Calu3 (cell line): ENCODE measurements at regions not wholly inside any gene's neighbourhood (a gene's known extent, or its start where the extent isn't known, plus 50 kb on each side); places are given as distances from the start of the nearest gene placed in this dataset.

ENCODE experiments used
- BruUV-seq: library from RNA; stranded (reverse); fragments of 400-500 nt; replicated peaks from 2 replicates; lab custom pipeline; 2021; lab: Mats Ljungman, UMichigan
- CTCF ChIA-PET: fragments of 300-600 bp; sonication (Branson Sonifier 250); formaldehyde crosslinking; loops from one replicate; lab custom pipeline; 2022; ENCODE audit warnings: antibody characterized with exemption; lab: Charles Lee
- DNase-seq: peaks from one replicate; pipeline ENCODE4 v3.0.0; 2022
- H3K27ac Mint-ChIP-seq: one replicate; pipeline ENCODE4 v1.8.0; 2022; ENCODE audit warnings: mixed read lengths; ENCODE audit not compliant: unreplicated experiment
- H3K27me3 Mint-ChIP-seq: one replicate; pipeline ENCODE4 v1.8.0; 2022; ENCODE audit warnings: mixed read lengths; ENCODE audit not compliant: unreplicated experiment
- H3K36me3 Mint-ChIP-seq: one replicate; pipeline ENCODE4 v1.8.0; 2022; ENCODE audit warnings: mild to moderate bottlenecking, moderate library complexity, mixed read lengths; ENCODE audit not compliant: insufficient read depth, unreplicated experiment
- H3K4me1 Mint-ChIP-seq: one replicate; pipeline ENCODE4 v1.8.0; 2022; ENCODE audit warnings: mild to moderate bottlenecking, low read depth, mixed read lengths; ENCODE audit not compliant: unreplicated experiment
- H3K4me3 Mint-ChIP-seq: one replicate; pipeline ENCODE4 v1.8.0; 2022; ENCODE audit warnings: mild to moderate bottlenecking, low read depth, moderate library complexity, mixed read lengths; ENCODE audit not compliant: unreplicated experiment
- H3K9me3 Mint-ChIP-seq: one replicate; pipeline ENCODE4 v1.8.0; 2022; ENCODE audit warnings: low read depth, mixed read lengths; ENCODE audit not compliant: unreplicated experiment
- intact Hi-C: fragments of 100-400 bp; cut with micrococcal nuclease; formaldehyde crosslinking; loops from one replicate; pipeline ENCODE4 v1.10.0; 2022; ENCODE audit not compliant: unreplicated experiment
- TF ChIP-seq, protein P1 (sequence below): fragments of 200-600 bp; IDR thresholded peaks from one replicate; pipeline ENCODE4 v1.8.0; 2022; ENCODE audit warnings: antibody characterized with exemption; ENCODE audit not compliant: unreplicated experiment

DNA sequence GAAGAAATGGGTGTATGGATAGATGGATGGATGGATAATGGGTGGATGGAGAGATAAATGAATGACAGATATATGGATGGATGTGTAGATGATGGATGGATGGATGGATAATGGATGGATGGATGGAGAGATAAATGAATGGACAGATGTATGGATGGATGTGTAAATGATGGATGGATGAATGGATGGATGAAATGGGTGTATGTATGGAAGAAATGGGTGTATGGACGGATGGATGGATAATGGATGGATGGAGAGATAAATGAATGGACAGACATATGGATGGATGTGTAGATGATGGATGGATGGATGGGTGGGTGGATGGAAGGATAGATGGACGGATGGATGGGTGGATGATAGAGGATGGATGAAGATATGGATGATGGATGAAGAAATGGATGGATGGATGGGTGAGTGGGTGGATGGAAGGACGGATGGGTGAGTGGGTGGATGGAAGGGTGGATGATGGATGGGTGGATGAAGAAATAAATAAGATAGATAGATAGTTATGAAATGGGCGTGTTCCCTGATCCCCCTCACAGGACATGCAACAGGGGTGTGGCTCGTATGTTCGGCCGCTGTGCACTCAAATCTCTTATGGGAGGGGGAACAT lies 91.1 kb upstream of the NKX1-1 start:
- Mint-ChIP-seq H3K27ac (no peak overlapping the region), H3K27me3 (peaks cover 17% of the 10 kb centered on the region), H3K4me3 (no peak overlapping the region), H3K4me1 (no peaks in the 10 kb centered on the region), H3K36me3 (no peaks in the 10 kb centered on the region), H3K9me3 (no peaks in the 10 kb centered on the region)
- TF ChIP-seq, protein P1, sequence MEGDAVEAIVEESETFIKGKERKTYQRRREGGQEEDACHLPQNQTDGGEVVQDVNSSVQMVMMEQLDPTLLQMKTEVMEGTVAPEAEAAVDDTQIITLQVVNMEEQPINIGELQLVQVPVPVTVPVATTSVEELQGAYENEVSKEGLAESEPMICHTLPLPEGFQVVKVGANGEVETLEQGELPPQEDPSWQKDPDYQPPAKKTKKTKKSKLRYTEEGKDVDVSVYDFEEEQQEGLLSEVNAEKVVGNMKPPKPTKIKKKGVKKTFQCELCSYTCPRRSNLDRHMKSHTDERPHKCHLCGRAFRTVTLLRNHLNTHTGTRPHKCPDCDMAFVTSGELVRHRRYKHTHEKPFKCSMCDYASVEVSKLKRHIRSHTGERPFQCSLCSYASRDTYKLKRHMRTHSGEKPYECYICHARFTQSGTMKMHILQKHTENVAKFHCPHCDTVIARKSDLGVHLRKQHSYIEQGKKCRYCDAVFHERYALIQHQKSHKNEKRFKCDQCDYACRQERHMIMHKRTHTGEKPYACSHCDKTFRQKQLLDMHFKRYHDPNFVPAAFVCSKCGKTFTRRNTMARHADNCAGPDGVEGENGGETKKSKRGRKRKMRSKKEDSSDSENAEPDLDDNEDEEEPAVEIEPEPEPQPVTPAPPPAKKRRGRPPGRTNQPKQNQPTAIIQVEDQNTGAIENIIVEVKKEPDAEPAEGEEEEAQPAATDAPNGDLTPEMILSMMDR: no peak
- CTCF ChIA-PET: no interaction called here
- BruUV-seq: no TSS peak
- intact Hi-C loops: no loop called here
- DNase-seq: no peak

DNA sequence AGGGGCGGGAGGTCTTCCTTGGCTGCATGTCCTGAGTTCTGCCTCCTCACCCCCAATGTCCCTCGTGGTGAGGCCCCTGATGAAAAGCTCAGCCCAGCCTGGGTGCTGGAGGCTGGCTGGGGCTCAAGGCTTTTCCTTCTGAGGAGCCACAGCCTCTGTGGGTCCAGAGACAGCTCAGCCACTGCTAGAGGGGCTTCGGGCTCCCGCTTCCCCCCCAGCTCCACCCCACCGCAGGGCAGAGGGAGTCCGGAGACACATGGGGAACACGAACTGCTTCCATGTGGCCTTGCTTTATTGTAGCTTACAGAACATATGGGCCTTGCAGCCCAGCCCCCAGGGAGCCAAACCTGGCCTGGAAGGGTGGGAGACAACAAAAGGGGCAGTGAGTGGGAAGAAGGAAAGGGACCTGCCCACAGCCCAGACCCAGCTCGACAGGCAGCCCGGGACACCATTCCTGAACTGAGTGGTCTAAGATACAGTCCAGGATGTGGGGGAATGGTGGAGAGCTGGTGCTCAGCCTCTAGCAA lies 89.9 kb upstream of the NKX1-1 start:
- H3K4me1 Mint-ChIP-seq: no peaks in the 10 kb centered on the region
- TF ChIP-seq, protein P1: no peak
- peaks cover 17% of the 10 kb centered on the region for H3K27me3 Mint-ChIP-seq
- intact Hi-C loops: no loop called here
- no peak overlapping the region for H3K27ac Mint-ChIP-seq
- BruUV-seq: no TSS peak
- H3K9me3 Mint-ChIP-seq: no peaks in the 10 kb centered on the region
- H3K4me3 Mint-ChIP-seq: no peak overlapping the region
- no peak for DNase-seq
- CTCF ChIA-PET: no interaction called here
- H3K36me3 Mint-ChIP-seq: no peaks in the 10 kb centered on the region

DNA sequence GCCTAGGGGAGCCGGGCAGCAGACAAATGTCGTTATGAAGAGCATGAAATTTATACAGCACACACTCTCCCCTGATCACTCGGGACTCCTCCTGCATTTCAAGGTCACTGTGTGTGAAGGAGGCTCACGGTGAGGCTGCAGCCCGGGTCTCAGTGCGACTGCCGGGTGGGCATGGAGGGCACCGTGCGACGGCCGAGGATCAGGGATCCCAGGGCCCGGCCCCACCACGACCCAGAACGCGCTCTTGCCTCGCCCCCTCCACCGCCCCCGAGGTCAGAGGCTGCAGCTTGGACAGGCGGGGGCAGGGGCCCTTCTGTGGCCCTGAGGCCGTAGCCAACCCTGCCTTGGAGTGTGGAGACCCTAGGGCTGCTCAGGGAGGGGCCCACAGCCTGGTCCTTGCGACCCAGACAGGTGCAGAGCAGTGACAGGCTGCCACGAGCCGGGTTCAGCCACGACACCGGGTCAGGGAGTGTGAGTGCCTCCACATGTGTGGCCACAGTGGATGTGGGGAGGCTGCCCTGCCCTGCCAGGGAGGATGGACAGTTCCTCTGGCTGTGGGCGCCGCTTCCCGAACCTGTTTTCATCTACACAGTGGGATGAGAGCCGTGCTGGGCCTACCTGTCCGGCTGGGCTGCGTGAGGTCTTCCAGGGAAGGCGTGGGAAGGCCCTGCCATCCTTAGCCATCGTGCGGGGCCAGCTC lies 89.3 kb upstream of the NKX1-1 start:
- TF ChIP-seq, protein P1: no peak
- Mint-ChIP-seq H3K4me1 (no peaks in the 10 kb centered on the region), H3K9me3 (no peaks in the 10 kb centered on the region), H3K4me3 (no peak overlapping the region), H3K27me3 (peaks cover 17% of the 10 kb centered on the region), H3K36me3 (no peaks in the 10 kb centered on the region), H3K27ac (no peak overlapping the region)
- CTCF ChIA-PET: no interaction called here
- no TSS peak for BruUV-seq
- no peak for DNase-seq
- intact Hi-C loops: no loop called here

DNA sequence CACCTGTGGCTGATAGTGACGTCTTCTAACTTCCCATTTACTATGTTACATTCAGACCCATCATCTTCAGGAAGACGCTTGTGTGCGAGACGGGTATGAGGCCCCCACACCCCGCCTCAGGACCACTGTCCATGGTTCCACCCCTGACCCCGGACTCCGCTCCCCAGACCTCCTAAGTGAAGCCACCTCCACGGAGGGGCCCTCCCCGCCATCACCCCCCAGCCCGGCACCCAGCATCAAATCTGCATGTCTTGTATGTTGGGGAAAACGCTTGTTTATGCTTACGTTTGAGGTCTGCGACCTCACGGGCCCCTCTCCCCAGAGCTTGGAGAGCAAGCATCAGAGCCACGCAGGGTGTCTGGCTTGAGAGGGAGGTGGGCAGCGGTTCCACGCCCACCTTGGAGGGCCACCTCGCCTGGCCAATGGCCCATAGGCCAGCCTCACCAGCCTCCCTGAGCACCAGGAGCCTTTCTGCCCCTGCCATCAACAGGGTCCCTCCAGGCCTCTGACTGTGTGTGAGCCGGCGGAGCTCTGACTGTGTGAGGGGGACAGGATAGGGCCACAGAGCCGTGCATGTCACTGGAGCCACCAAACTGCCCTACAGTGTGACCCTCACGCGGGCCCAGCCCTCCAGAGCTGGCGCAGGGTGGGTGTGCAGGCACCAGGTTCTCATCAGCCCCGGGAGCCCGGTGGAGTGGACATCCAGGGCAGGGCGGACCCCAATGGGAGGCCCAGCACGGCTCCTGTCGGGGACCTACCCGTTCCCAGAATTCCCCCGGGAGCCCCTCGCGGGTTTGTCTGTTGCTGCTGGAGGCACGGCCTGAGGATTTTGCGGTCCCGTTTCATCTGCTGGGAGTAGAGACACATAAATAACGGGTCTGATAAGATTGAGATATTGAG lies 88.4 kb upstream of the NKX1-1 start:
- TF ChIP-seq, protein P1: no peak
- no peak overlapping the region for H3K27ac Mint-ChIP-seq
- H3K4me1 Mint-ChIP-seq: no peaks in the 10 kb centered on the region
- no TSS peak for BruUV-seq
- DNase-seq: no peak
- H3K36me3 Mint-ChIP-seq: no peaks in the 10 kb centered on the region
- no peaks in the 10 kb centered on the region for H3K9me3 Mint-ChIP-seq
- peaks cover 17% of the 10 kb centered on the region for H3K27me3 Mint-ChIP-seq
- intact Hi-C loops: no loop called here
- CTCF ChIA-PET: no interaction called here
- no peak overlapping the region for H3K4me3 Mint-ChIP-seq
